Adrenal gland (tissue), 5 donors: ENCODE measurements at regions not wholly inside any gene's neighbourhood (a gene's known extent, or its start where the extent isn't known, plus 50 kb on each side); places are given as distances from the start of the nearest gene placed in this dataset.

ENCODE experiments used
- CTCF ChIP-seq, 6 experiments: fragments of 450-650 bp in 4 of 6; fragments of 200-600 bp in 2 of 6; sonication (generic) in 1 of 6; IDR thresholded peaks; 1 replicate in 5 of 6; 2 replicates in 1 of 6; pipeline versions ENCODE4 v1.5.1 to v1.8.0; 2016 to 2021; ENCODE audit warnings: antibody characterized with exemption in 6 of 6, mild to moderate bottlenecking in 2 of 6, moderate library complexity in 1 of 6
- POLR2A ChIP-seq, 2 donors: fragments of 450-650 bp; IDR thresholded peaks; one replicate each; pipeline ENCODE4 v1.6.1; 2017; ENCODE audit warnings: antibody characterized with exemption in 2 of 2, mild to moderate bottlenecking in 2 of 2, moderate library complexity in 1 of 2
- donor health status: DM: no; HTN: no; CAD: no.

- TF ChIP-seq CTCF (IDR thresholded peaks at IDR 0.05): no peak
- no peak for TF ChIP-seq POLR2A (IDR thresholded peaks at IDR 0.05)
These were observed 284.3 kb upstream of the NEBL start for GRCh38 chr10:21181451-21181850.
